Pancreas (tissue), 10 donors: ENCODE measurements at regions not wholly inside any gene's neighbourhood (a gene's known extent, or its start where the extent isn't known, plus 50 kb on each side); places are given as distances from the start of the nearest gene placed in this dataset.
"Not testable (repeated sequence)": the region's sequence is repeated elsewhere in the genome, so short reads cannot be mapped to it uniquely, and the experiment has no call there.

Experiments used
- ATAC-seq, 4 donors: fragments of 200-7000 bp; cut with Tn5 transposase; one replicate each; pipeline versions ENCODE4 v1.8.0 to v1.9.1; 2020; ENCODE audit warnings: mild to moderate bottlenecking in 4 of 4, moderate library complexity in 4 of 4
- DNase-seq, 6 donors: peaks; one replicate each; pipeline ENCODE4 v3.0.0-alpha.2; 2020
- FAIRE-seq: peaks from 2 replicates; lab custom pipeline; 2012; peaks lifted over from hg19 to GRCh38; lab: Jason Lieb, UNC
- H3K27ac ChIP-seq, 4 donors: fragments of 200-600 bp; sonication (generic); 1 replicate in 3 of 4; 2 replicates in 1 of 4; pipeline versions ENCODE4 v1.5.0 to v1.8.0; 2020
- H3K27me3 ChIP-seq, 4 donors: fragments of 200-600 bp; one replicate each; pipeline ENCODE4 v1.8.0; 2021
- H3K36me3 ChIP-seq, 3 donors: fragments of 200-600 bp; sonication (generic) in 1 of 3; one replicate each; pipeline versions ENCODE4 v1.5.0 to v1.8.0; 2020 to 2021
- H3K4me1 ChIP-seq, 3 donors: fragments of 200-600 bp; one replicate each; pipeline ENCODE4 v1.8.0; 2021
- H3K4me3 ChIP-seq, 4 donors: fragments of 200-600 bp; sonication (generic) in 2 of 4; one replicate each; pipeline versions ENCODE4 v1.5.0 to v1.8.0; 2020 to 2021
- H3K9me3 ChIP-seq, 4 donors: fragments of 200-600 bp; one replicate each; pipeline ENCODE4 v1.8.0; 2021
- CTCF ChIP-seq, 4 donors: fragments of 200-600 bp; sonication (generic) in 3 of 4; IDR thresholded peaks; one replicate each; pipeline versions ENCODE4 v1.5.0 to v1.8.0; 2021; ENCODE audit warnings: antibody characterized with exemption in 4 of 4
- WGBS, 2 donors: extraction: QIAGEN DNeasy Blood & Tissue Kit; methylation state at CpG; one replicate each; pipeline ENCODE4 v1.1.7; 2013; 5-methylcytosine and 5-hydroxymethylcytosine counted together
- intact Hi-C, 3 donors: fragments of 100-400 bp; cut with DNase I; formaldehyde crosslinking; loops; one replicate each; pipeline versions ENCODE4 v1.11.1 to v1.14.2; 2022
- donor health status: healthy with polysubstance abuse.
- donor health status: DM: no; HTN: no; CAD: no; lungs with moderate emphysema.
- donor health status: DM: no; HTN: no; CAD: no.
- donor health status: control.
- donor health status: control.
- donor health status: Bipolar disorder and iron deficiency.
- donor health status: DM: yes; HTN: yes; CAD: no.
- donor health status: DM: no; HTN: no; CAD: no.
- donor health status: DM: no; HTN: no; CAD: no.
- donor health status: DM: yes; HTN: yes; CAD: no.

GRCh38 chr7:125279961-125280360, 350.3 kb upstream of the POT1 start:
- Histone ChIP-seq H3K4me3 (no peak overlapping the region), H3K27ac (no peak overlapping the region), H3K9me3 (no peaks in the 10 kb centered on the region), H3K27me3 (no peaks in the 10 kb centered on the region), H3K4me1 (no peaks in the 10 kb centered on the region), H3K36me3 (no peaks in the 10 kb centered on the region)
- no peak for FAIRE-seq
- intact Hi-C loops: no loop called here
- WGBS, 2 donors: 37 to 63% methylated on average over 2 of the region's 2 CpGs
- DNase-seq: no peak
- ATAC-seq: no peak
- no peak for TF ChIP-seq CTCF (IDR thresholded peaks at IDR 0.05)

- Histone ChIP-seq H3K27ac (no peak overlapping the region), H3K9me3 (no peaks in the 10 kb centered on the region), H3K36me3 (no peaks in the 10 kb centered on the region), H3K4me3 (no peak overlapping the region), H3K27me3 (no peaks in the 10 kb centered on the region), H3K4me1 (no peaks in the 10 kb centered on the region)
- DNase-seq (no peak), ATAC-seq (no peak), FAIRE-seq (no peak)
- no peak for TF ChIP-seq CTCF (IDR thresholded peaks at IDR 0.05)
- 30 to 42% methylated on average over 1 of the region's 1 CpG for WGBS, 2 donors
- intact Hi-C loops: no loop called here
Measured at GRCh38 chr7:125278318-125278717, 348.7 kb upstream of the POT1 start.

- H3K27me3 ChIP-seq, intact Hi-C loops, H3K4me3 ChIP-seq, DNase-seq, H3K4me1 ChIP-seq, ATAC-seq, H3K27ac ChIP-seq, FAIRE-seq, H3K36me3 ChIP-seq, H3K9me3 ChIP-seq: not testable (repeated sequence)
- WGBS, 2 donors: 73 to 81% methylated on average over 6 of the region's 6 CpGs
Measured at GRCh38 chr7:125274742-125275141, 345.1 kb upstream of the POT1 start.

GRCh38 chr7:125264174-125264856, 334.7 kb upstream of the POT1 start:
- DNase-seq: peak in 1 of 6 donors; percentile 13
- H3K36me3 ChIP-seq, H3K27me3 ChIP-seq, H3K9me3 ChIP-seq, FAIRE-seq, H3K27ac ChIP-seq, intact Hi-C loops, ATAC-seq, H3K4me3 ChIP-seq, H3K4me1 ChIP-seq: not testable (repeated sequence)
- 78 to 89% methylated on average over 13 of the region's 13 CpGs for WGBS, 2 donors

GRCh38 chr7:125258876-125259417, 329.3 kb upstream of the POT1 start:
- DNase-seq, ATAC-seq, H3K36me3 ChIP-seq, H3K27ac ChIP-seq, H3K4me3 ChIP-seq, FAIRE-seq, H3K4me1 ChIP-seq, H3K9me3 ChIP-seq, intact Hi-C loops, H3K27me3 ChIP-seq: not testable (repeated sequence)
- WGBS, 2 donors: 64 to 75% methylated on average over 10 of the region's 10 CpGs

- 61 to 82% methylated on average over 2 of the region's 2 CpGs for WGBS, 2 donors
- Histone ChIP-seq H3K4me1 (peaks cover 0 to 3% (median 0%) of the 10 kb centered on the region in 3 donors), H3K27me3 (no peaks in the 10 kb centered on the region), H3K36me3 (no peaks in the 10 kb centered on the region), H3K27ac (no peak overlapping the region), H3K4me3 (no peak overlapping the region), H3K9me3 (no peaks in the 10 kb centered on the region)
- no peak for TF ChIP-seq CTCF (IDR thresholded peaks at IDR 0.05)
- FAIRE-seq (no peak), ATAC-seq (no peak), DNase-seq (no peak)
- intact Hi-C loops: no loop called here
Measured at GRCh38 chr7:125257617-125258016, 328.0 kb upstream of the POT1 start.
